Stimulated activated naive CD8-positive, alpha-beta T cell treated with anti-CD3 and anti-CD28 coated beads, Interleukin-15, Interleukin-2, amounts not matched to agents 100 ng/mL and 50 ng/mL, for 24 hours (primary cell): ENCODE measurements at regions not wholly inside any gene's neighbourhood (a gene's known extent, or its start where the extent isn't known, plus 50 kb on each side); places are given as distances from the start of the nearest gene placed in this dataset.

ENCODE experiments used
- H3K27ac Mint-ChIP-seq: one replicate; pipeline ENCODE4 v1.8.0; 2021; ENCODE audit warnings: mild to moderate bottlenecking, mixed read lengths
- H3K27me3 Mint-ChIP-seq: one replicate; pipeline ENCODE4 v1.8.0; 2021; ENCODE audit warnings: mixed read lengths
- H3K36me3 Mint-ChIP-seq: one replicate; pipeline ENCODE4 v1.8.0; 2021; ENCODE audit warnings: low read depth, mixed read lengths
- H3K4me1 Mint-ChIP-seq: one replicate; pipeline ENCODE4 v1.8.0; 2021; ENCODE audit warnings: low read depth, mixed read lengths
- H3K4me3 Mint-ChIP-seq: one replicate; pipeline ENCODE4 v1.8.0; 2021; ENCODE audit warnings: mild to moderate bottlenecking, mixed read lengths
- H3K9me3 Mint-ChIP-seq: one replicate; pipeline ENCODE4 v1.8.0; 2021; ENCODE audit warnings: mixed read lengths

GRCh38 chr6:120590611-120591010 is 743.7 kb downstream of the TBC1D32 start:
- H3K36me3 Mint-ChIP-seq = no peaks in the 10 kb centered on the region
- H3K27me3 Mint-ChIP-seq = no peaks in the 10 kb centered on the region
- H3K27ac Mint-ChIP-seq = no peak overlapping the region
- no peaks in the 10 kb centered on the region for H3K9me3 Mint-ChIP-seq
- H3K4me3 Mint-ChIP-seq = no peak overlapping the region
- H3K4me1 Mint-ChIP-seq = no peaks in the 10 kb centered on the region

- Mint-ChIP-seq H3K27me3 (no peaks in the 10 kb centered on the region), H3K9me3 (no peaks in the 10 kb centered on the region), H3K27ac (no peak overlapping the region)
Measured at GRCh38 chr6:120588424-120588823, 745.9 kb downstream of the TBC1D32 start.

GRCh38 chr6:120587381-120587780 is 746.9 kb downstream of the TBC1D32 start:
- H3K4me1 Mint-ChIP-seq = no peaks in the 10 kb centered on the region
- no peak overlapping the region for H3K4me3 Mint-ChIP-seq
- no peaks in the 10 kb centered on the region for H3K36me3 Mint-ChIP-seq
- H3K27me3 Mint-ChIP-seq = no peaks in the 10 kb centered on the region
- H3K9me3 Mint-ChIP-seq = peaks cover 6% of the 10 kb centered on the region
- no peak overlapping the region for H3K27ac Mint-ChIP-seq

More at GRCh38 chr6:120588424-120588823, 745.9 kb downstream of the TBC1D32 start:
- no peaks in the 10 kb centered on the region for H3K36me3 Mint-ChIP-seq
- H3K4me3 Mint-ChIP-seq = no peak overlapping the region
- no peaks in the 10 kb centered on the region for H3K4me1 Mint-ChIP-seq

GRCh38 chr6:120584111-120584760 is 750.0 kb downstream of the TBC1D32 start:
- Mint-ChIP-seq H3K9me3 (peaks cover 6% of the 10 kb centered on the region), H3K4me3 (no peak overlapping the region), H3K36me3 (no peaks in the 10 kb centered on the region), H3K27me3 (no peaks in the 10 kb centered on the region), H3K4me1 (no peaks in the 10 kb centered on the region), H3K27ac (no peak overlapping the region)

GRCh38 chr6:120576061-120576460 is 758.2 kb downstream of the TBC1D32 start:
- no peaks in the 10 kb centered on the region for H3K9me3 Mint-ChIP-seq
- H3K4me1 Mint-ChIP-seq = no peaks in the 10 kb centered on the region
- no peak overlapping the region for H3K27ac Mint-ChIP-seq
- H3K36me3 Mint-ChIP-seq = no peaks in the 10 kb centered on the region
- H3K4me3 Mint-ChIP-seq = no peak overlapping the region
- no peaks in the 10 kb centered on the region for H3K27me3 Mint-ChIP-seq

GRCh38 chr6:120569714-120570113 is 764.6 kb downstream of the TBC1D32 start:
- Mint-ChIP-seq H3K9me3 (peaks cover 3% of the 10 kb centered on the region), H3K36me3 (no peaks in the 10 kb centered on the region), H3K27me3 (no peaks in the 10 kb centered on the region), H3K4me3 (no peak overlapping the region), H3K27ac (no peak overlapping the region), H3K4me1 (no peaks in the 10 kb centered on the region)

- no peaks in the 10 kb centered on the region for H3K4me1 Mint-ChIP-seq
- H3K9me3 Mint-ChIP-seq = peaks cover 3% of the 10 kb centered on the region
- H3K27ac Mint-ChIP-seq = no peak overlapping the region
- no peaks in the 10 kb centered on the region for H3K36me3 Mint-ChIP-seq
- no peak overlapping the region for H3K4me3 Mint-ChIP-seq
- no peaks in the 10 kb centered on the region for H3K27me3 Mint-ChIP-seq
Measured at GRCh38 chr6:120564779-120565178, 769.5 kb downstream of the TBC1D32 start.

- Mint-ChIP-seq H3K27ac (no peak overlapping the region), H3K9me3 (no peaks in the 10 kb centered on the region), H3K36me3 (no peaks in the 10 kb centered on the region), H3K4me3 (no peak overlapping the region), H3K27me3 (no peaks in the 10 kb centered on the region), H3K4me1 (no peaks in the 10 kb centered on the region)
Measured at GRCh38 chr6:120558294-120558693, 776.0 kb downstream of the TBC1D32 start.

- Mint-ChIP-seq H3K4me3 (no peak overlapping the region), H3K27me3 (no peaks in the 10 kb centered on the region), H3K36me3 (no peaks in the 10 kb centered on the region), H3K9me3 (no peaks in the 10 kb centered on the region), H3K27ac (no peak overlapping the region), H3K4me1 (no peaks in the 10 kb centered on the region)
Measured at GRCh38 chr6:120557554-120557953, 776.7 kb downstream of the TBC1D32 start.

GRCh38 chr6:120556491-120556890 is 777.8 kb downstream of the TBC1D32 start:
- no peaks in the 10 kb centered on the region for H3K4me1 Mint-ChIP-seq
- H3K4me3 Mint-ChIP-seq = no peak overlapping the region
- no peaks in the 10 kb centered on the region for H3K27me3 Mint-ChIP-seq
- H3K27ac Mint-ChIP-seq = no peak overlapping the region
- no peaks in the 10 kb centered on the region for H3K9me3 Mint-ChIP-seq
- H3K36me3 Mint-ChIP-seq = no peaks in the 10 kb centered on the region

GRCh38 chr6:120553353-120553752 is 780.9 kb downstream of the TBC1D32 start:
- Mint-ChIP-seq H3K9me3 (no peaks in the 10 kb centered on the region), H3K4me3 (no peak overlapping the region), H3K4me1 (no peaks in the 10 kb centered on the region), H3K27ac (no peak overlapping the region), H3K36me3 (no peaks in the 10 kb centered on the region), H3K27me3 (no peaks in the 10 kb centered on the region)

- H3K27ac Mint-ChIP-seq = no peak overlapping the region
- H3K4me1 Mint-ChIP-seq = no peaks in the 10 kb centered on the region
- H3K9me3 Mint-ChIP-seq = no peaks in the 10 kb centered on the region
- H3K36me3 Mint-ChIP-seq = no peaks in the 10 kb centered on the region
- no peak overlapping the region for H3K4me3 Mint-ChIP-seq
- H3K27me3 Mint-ChIP-seq = no peaks in the 10 kb centered on the region
Measured at GRCh38 chr6:120545353-120545752, 788.9 kb downstream of the TBC1D32 start.

- H3K4me3 Mint-ChIP-seq = no peak overlapping the region
- H3K27me3 Mint-ChIP-seq = no peaks in the 10 kb centered on the region
- peaks cover 3% of the 10 kb centered on the region for H3K36me3 Mint-ChIP-seq
- H3K27ac Mint-ChIP-seq = no peak overlapping the region
- H3K9me3 Mint-ChIP-seq = peaks cover 8% of the 10 kb centered on the region
- H3K4me1 Mint-ChIP-seq = no peaks in the 10 kb centered on the region
Measured at GRCh38 chr6:120534954-120535353, 799.3 kb downstream of the TBC1D32 start.

- Mint-ChIP-seq H3K4me1 (no peaks in the 10 kb centered on the region), H3K36me3 (no peaks in the 10 kb centered on the region), H3K4me3 (no peak overlapping the region), H3K9me3 (no peaks in the 10 kb centered on the region), H3K27ac (no peak overlapping the region), H3K27me3 (no peaks in the 10 kb centered on the region)
Measured at GRCh38 chr6:120526576-120526975, 807.7 kb downstream of the TBC1D32 start.

- Mint-ChIP-seq H3K4me1 (no peaks in the 10 kb centered on the region), H3K36me3 (no peaks in the 10 kb centered on the region), H3K9me3 (no peaks in the 10 kb centered on the region), H3K27ac (no peak overlapping the region), H3K27me3 (no peaks in the 10 kb centered on the region), H3K4me3 (no peak overlapping the region)
Measured at GRCh38 chr6:120514544-120514943, 819.7 kb downstream of the TBC1D32 start.

GRCh38 chr6:120511712-120512111 is 822.6 kb downstream of the TBC1D32 start:
- Mint-ChIP-seq H3K27ac (no peak overlapping the region), H3K9me3 (peaks cover 4% of the 10 kb centered on the region), H3K4me3 (no peak overlapping the region), H3K36me3 (no peaks in the 10 kb centered on the region), H3K4me1 (no peaks in the 10 kb centered on the region), H3K27me3 (no peaks in the 10 kb centered on the region)
